K562 (cell line): ENCODE measurements at regions not wholly inside any gene's neighbourhood (a gene's known extent, or its start where the extent isn't known, plus 50 kb on each side); places are given as distances from the start of the nearest gene placed in this dataset.

Experiments
- ATAC-seq: fragments of 200-7000 bp; cut with Tn5 transposase; 3 replicates; pipeline ENCODE4 v1.9.1; 2020; ENCODE audit warnings: moderate library complexity
- BruUV-seq: library from RNA; stranded (reverse); fragments of 400-500 nt; replicated peaks from 2 replicates; lab custom pipeline; 2021; lab: Mats Ljungman, UMichigan
- CTCF ChIA-PET: fragments of 300-600 bp; formaldehyde crosslinking; extraction: SDS; loops from one replicate; lab custom pipeline; 2021; ENCODE audit warnings: low intra/inter-chr PET ratio; lab: Yijun Ruan, JAX
- POLR2A ChIA-PET: fragments of 300-600, 350-650 bp; sonication (Branson Sonifier 250); formaldehyde crosslinking; extraction: SDS; loops from one replicate; lab custom pipeline; 2021; ENCODE audit warnings: antibody characterized with exemption, inconsistent platforms; lab: Yijun Ruan, JAX
- DNase-seq, 4 experiments: peaks; one replicate each; pipeline versions ENCODE4 v3.0.0 to v3.0.0-alpha.2; 2011 to 2018; ENCODE audit warnings: low spot score in 3 of 4, mixed read lengths in 3 of 4; ENCODE audit errors: extremely low read depth in 1 of 4
- FAIRE-seq: peaks from 2 replicates; lab custom pipeline; 2011; peaks lifted over from hg19 to GRCh38; lab: Jason Lieb, UNC
- H2AFZ ChIP-seq: 2 replicates; pipeline ENCODE4 v1.6.0; 2011; ENCODE audit warnings: low read depth, low read length, control low read depth, inconsistent platforms
- H3K27ac ChIP-seq: fragments of 200-600 bp; 3 replicates; pipeline ENCODE4 v1.8.0; 2011; ENCODE audit warnings: low read depth, mild to moderate bottlenecking, control low read depth, inconsistent platforms, low read length, moderate library complexity, mixed read lengths; ENCODE audit errors: extremely low read depth
- H3K27me3 ChIP-seq, 2 experiments: fragments of 300-600 bp in 1 of 2; 2 replicates in 1 of 2; 3 replicates in 1 of 2; pipeline versions ENCODE4 v1.6.0 to v1.8.0; 2011; ENCODE audit warnings: inconsistent platforms in 2 of 2, low read length in 2 of 2, mild to moderate bottlenecking in 1 of 2, mixed read lengths in 1 of 2, moderate library complexity in 1 of 2; ENCODE audit not compliant: control insufficient read depth in 2 of 2, insufficient read depth in 2 of 2
- H3K36me3 ChIP-seq: fragments of 300-600 bp; 3 replicates; pipeline ENCODE4 v1.8.0; 2011; ENCODE audit warnings: mild to moderate bottlenecking, low read length, inconsistent platforms; ENCODE audit not compliant: control insufficient read depth, insufficient read depth
- H3K4me1 ChIP-seq, 2 experiments: fragments of 200-600 bp in 1 of 2; replicated peaks in 1 of 2; 2 replicates in 1 of 2; 3 replicates in 1 of 2; pipeline versions ENCODE4 v1.5.1 to v1.8.0; 2011; ENCODE audit warnings: inconsistent platforms in 2 of 2, low read length in 2 of 2, mild to moderate bottlenecking in 1 of 2, mixed read lengths in 1 of 2, moderate library complexity in 1 of 2; ENCODE audit not compliant: control insufficient read depth in 2 of 2, insufficient read depth in 2 of 2
- H3K4me2 ChIP-seq: 2 replicates; pipeline ENCODE4 v1.6.1; 2011; ENCODE audit warnings: low read length, control low read depth, inconsistent platforms, mixed read lengths; ENCODE audit not compliant: insufficient read depth
- H3K4me3 ChIP-seq: fragments of 200-600 bp; sonication (generic), shearing (Covaris generic); 2 replicates; pipeline ENCODE4 v1.5.1; 2016; ENCODE audit warnings: control low read depth, inconsistent platforms
- H3K79me2 ChIP-seq: fragments of 200-600 bp; 3 replicates; pipeline ENCODE4 v1.8.0; 2011; ENCODE audit warnings: low read length, inconsistent platforms; ENCODE audit not compliant: control insufficient read depth, insufficient read depth
- H3K9ac ChIP-seq, 2 experiments: 2 replicates each; pipeline versions ENCODE4 v1.6.0 to v1.6.1; 2011; ENCODE audit warnings: low read depth in 2 of 2, low read length in 2 of 2, control low read depth in 1 of 2, inconsistent platforms in 1 of 2, mild to moderate bottlenecking in 1 of 2, mixed read lengths in 1 of 2; ENCODE audit not compliant: insufficient read depth in 1 of 2
- H3K9me1 ChIP-seq: one replicate; pipeline ENCODE4 v1.6.0; 2011; ENCODE audit warnings: inconsistent platforms, mild to moderate bottlenecking, low read length, moderate library complexity; ENCODE audit not compliant: control insufficient read depth, insufficient read depth
- H3K9me3 ChIP-seq: replicated peaks from 2 replicates; pipeline ENCODE4 v1.5.1; 2011; ENCODE audit warnings: low read depth, low read length, inconsistent platforms; ENCODE audit not compliant: control insufficient read depth, insufficient read depth
- H4K20me1 ChIP-seq: replicated peaks from 2 replicates; pipeline ENCODE4 v1.6.1; 2011; ENCODE audit warnings: low read length, inconsistent platforms, mixed read lengths; ENCODE audit not compliant: control insufficient read depth, insufficient read depth
- CBX2 ChIP-seq: fragments of 200-600 bp; sonication (generic); IDR thresholded peaks from one replicate; pipeline ENCODE4 v1.6.1; 2012; ENCODE audit warnings: mild to moderate bottlenecking, low read length, inconsistent platforms; ENCODE audit not compliant: insufficient read depth, poor library complexity, severe bottlenecking
- KHSRP ChIP-seq: fragments of 450-650 bp; IDR thresholded peaks from 2 replicates; pipeline ENCODE4 v1.6.1; 2017
- KLF10 ChIP-seq: fragments of 250-450 bp; sonication (Bioruptor Pico); IDR thresholded peaks from 2 replicates; pipeline ENCODE4 v1.6.1; 2021; ENCODE audit warnings: matching md5 sums
- NR0B1 ChIP-seq: fragments of 450-650 bp; IDR thresholded peaks from one replicate; pipeline ENCODE4 v1.6.1; 2018; ENCODE audit warnings: mild to moderate bottlenecking, moderate library complexity; ENCODE audit not compliant: partially characterized antibody
- POLR2H ChIP-seq: IDR thresholded peaks from 2 replicates; pipeline ENCODE4 v1.6.1; 2016; ENCODE audit warnings: missing genetic modification characterization, low read depth, mild to moderate bottlenecking, control low read depth, missing compliant biosample characterization, moderate library complexity
- WGBS: fragments of 100-300 bp; shearing (Covaris generic); methylation state at CpG from one replicate; pipeline ENCODE4 v1.1.6; 2016; ENCODE audit warnings: low coverage, mixed read lengths; ENCODE audit not compliant: insufficient coverage; ENCODE audit errors: missing lambda C conversion rate; 5-methylcytosine and 5-hydroxymethylcytosine counted together
- in situ Hi-C: fragments of 300-500 bp; cut with MboI; formaldehyde crosslinking; loops from 4 replicates; pipeline ENCODE4 v1.15.0; 2018; ENCODE audit warnings: inconsistent platforms, mixed read lengths
- intact Hi-C: fragments of 100-400 bp; cut with micrococcal nuclease; formaldehyde crosslinking; loops from 2 replicates; pipeline ENCODE4 v1.14.2; 2022
- TF ChIP-seq, protein P1 (sequence below): fragments of 450-650 bp; IDR thresholded peaks from 2 replicates; pipeline ENCODE4 v1.6.1; 2018; ENCODE audit warnings: mild to moderate bottlenecking, low read depth; ENCODE audit not compliant: partially characterized antibody
- TF ChIP-seq, protein P2 (sequence below): fragments of 250-450 bp; sonication (Bioruptor Pico); IDR thresholded peaks from 2 replicates; pipeline ENCODE4 v1.8.0; 2021; ENCODE audit warnings: moderate library complexity, mild to moderate bottlenecking, inconsistent platforms

DNA sequence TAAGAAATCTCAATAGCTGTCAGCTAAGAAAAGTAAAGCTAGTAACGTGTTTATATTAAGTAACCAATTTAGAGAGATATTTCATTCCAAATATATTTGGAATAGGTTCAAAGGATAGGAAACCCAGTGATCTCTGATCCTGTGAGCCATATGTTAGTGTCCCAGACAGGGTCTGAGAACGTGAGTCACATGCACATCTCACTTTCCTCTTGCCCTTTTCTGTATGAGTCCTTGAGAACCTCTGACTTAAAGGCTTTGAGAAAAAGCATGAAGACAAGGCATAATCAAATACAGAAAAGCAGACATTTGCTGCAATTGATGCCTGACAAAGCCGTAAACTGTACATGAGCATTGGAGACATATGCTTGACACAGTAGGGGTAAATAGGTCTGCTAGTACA is 655.1 kb upstream of the ADGRL3 start:
- 2% methylated on average over 3 of the region's 3 CpGs for WGBS
- Histone ChIP-seq H4K20me1 (no peaks in the 10 kb centered on the region), H3K9ac (no peak overlapping the region), H3K27me3 (no peaks in the 10 kb centered on the region), H3K36me3 (no peaks in the 10 kb centered on the region), H3K27ac (no peak overlapping the region), H3K79me2 (no peaks in the 10 kb centered on the region), H2AFZ (no peak overlapping the region), H3K4me2 (no peak overlapping the region), H3K4me3 (no peak overlapping the region), H3K4me1 (no peaks in the 10 kb centered on the region), H3K9me3 (no peaks in the 10 kb centered on the region), H3K9me1 (no peaks in the 10 kb centered on the region)
- FAIRE-seq (no peak), DNase-seq (no peak), ATAC-seq (no peak)
- CTCF ChIA-PET, result no interaction called here
- in situ Hi-C loops (no loop called here), intact Hi-C loops (no loop called here)
- TF ChIP-seq NR0B1, result no peak
- no peak for TF ChIP-seq KHSRP
- TF ChIP-seq, protein P1, sequence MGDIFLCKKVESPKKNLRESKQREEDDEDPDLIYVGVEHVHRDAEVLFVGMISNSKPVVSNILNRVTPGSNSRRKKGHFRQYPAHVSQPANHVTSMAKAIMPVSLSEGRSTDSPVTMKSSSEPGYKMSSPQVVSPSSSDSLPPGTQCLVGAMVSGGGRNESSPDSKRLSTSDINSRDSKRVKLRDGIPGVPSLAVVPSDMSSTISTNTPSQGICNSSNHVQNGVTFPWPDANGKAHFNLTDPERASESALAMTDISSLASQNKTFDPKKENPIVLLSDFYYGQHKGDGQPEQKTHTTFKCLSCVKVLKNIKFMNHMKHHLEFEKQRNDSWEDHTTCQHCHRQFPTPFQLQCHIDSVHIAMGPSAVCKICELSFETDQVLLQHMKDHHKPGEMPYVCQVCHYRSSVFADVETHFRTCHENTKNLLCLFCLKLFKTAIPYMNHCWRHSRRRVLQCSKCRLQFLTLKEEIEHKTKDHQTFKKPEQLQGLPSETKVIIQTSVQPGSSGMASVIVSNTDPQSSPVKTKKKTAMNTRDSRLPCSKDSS, result no peak
- TF ChIP-seq, protein P2, sequence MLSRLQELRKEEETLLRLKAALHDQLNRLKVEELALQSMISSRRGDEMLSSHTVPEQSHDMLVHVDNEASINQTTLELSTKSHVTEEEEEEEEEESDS (CRISPR knock-in tag), result no peak
- TF ChIP-seq POLR2H (tag), result no peak
- no peak for TF ChIP-seq CBX2
- no peak for TF ChIP-seq KLF10 (CRISPR knock-in tag)
- POLR2A ChIA-PET, result no interaction called here
- BruUV-seq, result no TSS peak
